ENCODE measurements at regions not wholly inside any gene's neighbourhood (a gene's known extent, or its start where the extent isn't known, plus 50 kb on each side); places are given as distances from the start of the nearest gene placed in this dataset.
"Not testable (repeated sequence)": the region's sequence is repeated elsewhere in the genome, so short reads cannot be mapped to it uniquely, and the experiment has no call there.

DNA sequence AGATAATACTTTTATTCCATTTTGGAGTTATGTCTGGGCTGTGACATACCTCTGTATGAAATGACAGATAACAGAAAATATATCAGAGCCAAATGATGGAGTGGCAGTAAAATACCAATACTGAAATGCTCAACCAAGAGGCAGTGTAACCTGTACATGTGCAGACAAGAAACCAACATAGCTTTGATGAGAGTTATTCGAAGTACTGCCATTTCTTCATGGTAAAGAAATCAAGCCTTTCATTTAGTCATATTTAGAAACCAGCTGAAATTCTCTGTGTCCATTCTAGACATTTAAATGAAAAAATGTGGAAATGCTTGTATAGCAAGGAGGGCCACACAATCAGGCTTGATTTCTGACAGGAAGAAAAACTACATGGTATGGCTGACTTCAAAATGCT is 127.1 kb upstream of the PTPRZ1 start:
- in situ Hi-C loops (cut with MboI; ENCODE audit: low sequenced_read_pairs), result no loop called here

DNA sequence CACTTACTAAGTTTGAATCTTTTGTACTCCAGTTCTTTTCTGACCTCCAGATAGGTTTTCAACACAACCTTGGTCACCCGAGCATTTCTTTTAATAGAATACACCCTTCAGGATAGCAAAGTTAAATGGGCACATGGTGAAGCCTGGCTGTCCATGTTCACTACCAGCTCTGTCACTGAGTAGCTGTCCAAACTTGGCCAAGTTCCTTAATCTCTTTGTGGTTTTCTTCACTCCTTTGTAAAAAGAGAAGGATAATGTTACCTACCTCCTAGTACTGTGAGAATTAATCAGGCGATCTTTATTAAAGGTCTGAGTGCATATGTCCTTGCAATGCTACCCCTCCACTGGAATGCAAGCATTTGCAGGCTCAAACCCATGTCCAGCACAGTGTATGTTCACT is 128.1 kb upstream of the PTPRZ1 start:
- in situ Hi-C loops (cut with MboI; ENCODE audit: low sequenced_read_pairs), result no loop called here

DNA sequence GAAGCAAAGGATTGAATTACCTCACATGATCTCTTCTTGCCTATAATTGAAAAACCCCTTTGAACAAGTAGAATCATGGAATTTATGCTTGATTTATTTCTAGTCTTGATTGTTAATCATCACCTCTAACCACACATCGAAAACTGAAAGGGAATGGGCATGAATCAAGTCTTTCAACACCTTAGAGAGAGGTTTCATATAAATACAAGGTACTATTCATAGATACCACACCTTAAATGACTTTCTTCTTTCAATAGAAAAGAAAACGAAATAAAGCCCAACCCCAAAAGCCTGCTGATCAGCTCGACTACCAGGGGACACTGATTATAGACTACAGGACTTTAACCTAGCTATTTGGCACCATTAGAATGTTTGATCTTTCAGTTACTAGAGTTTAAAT is 128.6 kb upstream of the PTPRZ1 start:
- in situ Hi-C loops (cut with MboI; ENCODE audit: low sequenced_read_pairs), result no loop called here

DNA sequence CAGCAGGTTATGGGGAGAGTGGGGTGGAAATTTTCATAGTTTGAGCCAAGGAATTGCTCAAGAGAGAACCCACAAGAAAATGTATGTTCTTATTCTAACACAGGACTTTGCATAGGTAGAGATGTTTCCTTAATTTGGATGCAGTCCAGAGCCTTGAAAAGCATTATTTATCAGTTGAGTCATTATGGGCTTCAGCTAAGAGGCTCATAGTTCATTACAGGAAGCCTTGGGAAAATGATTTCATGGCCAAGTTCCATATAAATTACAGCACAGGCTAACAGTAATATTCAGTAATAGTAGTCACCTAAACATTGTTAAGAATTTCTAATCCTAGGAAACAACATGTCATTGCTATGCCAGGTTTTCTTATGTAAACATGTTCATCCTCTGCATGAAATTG is 131.1 kb upstream of the PTPRZ1 start:
- in situ Hi-C loops (cut with MboI; ENCODE audit: low sequenced_read_pairs), result no loop called here

DNA sequence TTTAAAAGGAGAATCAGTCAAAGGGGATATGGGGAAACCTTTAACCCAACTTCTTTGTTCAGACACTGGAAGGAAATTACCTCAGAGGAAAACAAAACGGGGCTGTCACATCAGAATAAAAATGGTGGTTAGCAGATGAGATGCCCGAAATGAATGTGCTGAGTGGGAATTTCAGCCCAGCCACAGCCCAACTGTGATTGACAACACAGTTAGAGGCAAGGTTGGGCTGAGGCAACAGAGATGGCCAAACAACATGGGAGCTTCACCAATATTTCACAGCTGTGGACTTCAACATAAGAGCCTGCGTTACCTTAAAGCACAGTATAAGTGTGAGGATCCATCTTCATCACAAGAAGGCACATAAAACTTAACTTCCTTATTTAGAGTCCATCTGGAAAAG is 133.5 kb upstream of the PTPRZ1 start:
- in situ Hi-C loops (cut with MboI; ENCODE audit: low sequenced_read_pairs), result no loop called here

DNA sequence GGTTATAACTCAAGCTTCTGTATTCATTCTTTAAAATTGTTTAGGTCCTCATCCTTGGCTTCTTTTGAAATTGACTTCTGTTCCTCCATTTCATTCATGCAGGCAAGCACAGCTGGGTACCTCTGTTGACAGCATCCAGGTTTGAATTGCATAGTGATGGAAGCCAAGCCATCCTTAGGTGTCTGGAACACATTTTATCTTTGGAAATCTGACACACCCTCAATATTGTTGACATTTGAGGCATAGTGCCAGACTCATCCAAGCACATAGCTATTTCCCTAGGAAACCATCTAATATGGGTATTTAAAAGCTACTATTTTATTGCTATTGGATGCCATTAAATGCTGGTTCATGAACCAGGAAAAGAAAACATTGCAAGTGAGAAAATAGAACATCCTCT is 142.1 kb upstream of the PTPRZ1 start:
- in situ Hi-C loops (cut with MboI; ENCODE audit: low sequenced_read_pairs), result no loop called here

DNA sequence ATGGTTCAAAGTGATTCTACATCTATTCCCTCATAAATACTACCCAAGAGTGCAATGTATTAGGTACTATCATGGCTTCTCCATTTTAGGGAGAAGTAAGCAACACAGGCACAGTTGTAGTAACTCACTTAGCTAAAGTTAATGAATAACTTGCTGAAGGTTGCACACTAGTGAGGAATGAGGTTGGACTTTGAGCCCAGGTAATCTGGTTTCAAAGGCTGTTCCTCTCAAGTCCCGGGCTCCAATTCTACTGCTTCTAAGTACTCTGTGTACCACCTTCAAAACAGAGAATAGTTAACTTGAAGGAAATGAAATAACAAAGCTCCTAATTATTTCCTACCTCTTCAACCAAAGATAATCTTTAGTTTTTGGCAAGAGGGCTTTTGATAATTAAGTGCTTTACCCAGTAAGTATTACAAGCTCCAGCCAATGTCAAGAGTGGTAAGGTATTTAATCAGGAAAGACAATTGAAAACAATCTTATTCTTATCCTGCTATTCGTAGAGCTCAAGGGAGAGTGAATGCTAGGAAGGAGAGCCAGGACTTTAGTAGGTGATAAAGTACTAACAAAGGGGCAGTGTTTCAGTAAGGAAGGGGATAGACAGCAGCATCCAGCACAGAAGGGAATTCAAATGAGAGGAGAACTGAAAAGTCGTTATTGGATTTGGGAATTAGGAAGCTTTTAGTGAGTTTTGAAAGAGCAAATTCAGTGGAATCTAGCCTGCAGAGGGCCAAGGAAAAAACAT is 158.2 kb upstream of the PTPRZ1 start:
- in situ Hi-C loops (cut with MboI; ENCODE audit: low sequenced_read_pairs), result no loop called here

DNA sequence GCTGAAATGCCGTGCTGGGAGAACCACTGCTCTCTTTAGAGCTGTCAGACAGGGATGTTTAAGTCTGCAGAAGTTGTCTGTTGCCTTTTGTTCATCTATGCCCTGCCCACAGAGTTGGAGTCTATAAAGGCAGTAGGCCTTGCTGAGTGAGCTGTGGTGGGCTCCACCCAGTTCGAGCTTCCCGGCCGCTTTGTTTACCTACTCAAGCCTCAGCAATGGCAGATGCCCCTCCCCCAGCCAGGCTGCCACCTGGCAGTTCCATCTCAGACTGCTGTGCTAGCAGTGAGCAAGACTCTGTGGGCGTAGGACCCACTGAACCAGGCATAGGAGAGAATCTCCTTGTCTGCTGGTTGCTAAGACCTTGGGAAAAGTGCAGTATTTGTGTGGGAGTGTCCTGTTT is 160.0 kb upstream of the PTPRZ1 start:
- in situ Hi-C loops (cut with MboI; ENCODE audit: low sequenced_read_pairs), result not testable (repeated sequence)

DNA sequence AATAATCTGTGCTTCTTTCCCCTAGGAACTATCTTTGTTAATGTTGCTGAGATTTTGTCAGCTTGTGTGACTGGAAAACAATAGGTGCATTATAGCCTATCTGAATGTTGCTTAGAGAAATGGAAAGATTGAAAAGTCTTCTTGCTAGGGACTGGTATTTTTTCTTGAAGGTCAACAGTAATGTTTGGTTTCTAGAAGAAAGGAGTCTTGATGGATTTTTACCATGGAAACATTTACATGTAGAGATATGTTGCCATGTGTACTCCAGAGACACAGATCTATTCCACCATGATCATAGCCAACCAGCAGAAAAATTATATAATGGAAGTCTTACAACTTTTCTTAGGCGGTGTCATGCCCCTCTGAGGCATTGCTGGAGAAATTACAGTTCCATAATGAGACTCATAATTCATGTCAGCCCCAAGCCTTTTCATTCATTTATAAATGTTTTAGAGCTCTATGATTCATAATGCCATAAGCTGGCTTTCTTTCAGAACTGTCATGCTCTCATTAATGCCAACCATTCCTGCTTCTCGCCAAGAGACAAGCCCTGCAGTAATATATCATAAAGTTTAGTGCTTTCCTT is 175.1 kb upstream of the PTPRZ1 start:
- in situ Hi-C loops (cut with MboI; ENCODE audit: low sequenced_read_pairs), result no loop called here

DNA sequence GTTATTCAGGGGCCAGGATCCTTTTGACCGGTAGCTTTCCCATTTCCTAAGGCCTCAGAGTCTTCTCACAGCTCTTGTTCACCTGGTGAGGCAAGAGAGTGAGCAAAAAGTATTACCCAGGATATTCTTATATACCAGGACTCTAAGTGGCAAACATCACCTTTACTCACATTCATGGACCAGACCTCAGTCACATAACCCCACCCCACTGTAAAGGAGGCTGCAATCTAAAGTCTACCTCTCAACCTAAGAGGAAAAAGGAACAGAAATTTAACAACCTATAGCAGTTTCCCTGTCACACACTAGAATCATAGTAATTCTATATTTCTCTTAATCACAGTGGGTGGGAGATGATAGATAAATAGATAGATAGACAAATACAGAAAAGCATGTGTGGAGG is 176.0 kb upstream of the PTPRZ1 start:
- in situ Hi-C loops (cut with MboI; ENCODE audit: low sequenced_read_pairs), result no loop called here

DNA sequence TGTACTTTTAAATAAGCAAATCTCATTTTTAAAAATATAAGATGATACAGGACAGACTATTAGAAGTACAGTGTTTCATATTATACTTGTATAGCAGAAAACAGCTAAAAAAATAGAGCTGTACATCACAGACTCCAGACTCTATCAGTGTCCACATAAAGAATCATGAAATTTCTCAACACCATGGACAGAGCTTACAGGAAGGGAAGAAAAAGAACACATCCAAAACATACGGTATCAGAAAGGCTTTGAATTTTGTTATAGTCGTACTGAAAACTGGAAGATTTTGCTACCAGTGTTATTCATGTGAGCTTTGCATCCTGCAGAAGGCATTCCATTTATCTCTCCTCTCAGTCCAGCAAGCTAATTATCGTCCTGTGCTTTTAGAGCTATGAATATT is 183.2 kb upstream of the PTPRZ1 start:
- in situ Hi-C loops (cut with MboI; ENCODE audit: low sequenced_read_pairs), result no loop called here

DNA sequence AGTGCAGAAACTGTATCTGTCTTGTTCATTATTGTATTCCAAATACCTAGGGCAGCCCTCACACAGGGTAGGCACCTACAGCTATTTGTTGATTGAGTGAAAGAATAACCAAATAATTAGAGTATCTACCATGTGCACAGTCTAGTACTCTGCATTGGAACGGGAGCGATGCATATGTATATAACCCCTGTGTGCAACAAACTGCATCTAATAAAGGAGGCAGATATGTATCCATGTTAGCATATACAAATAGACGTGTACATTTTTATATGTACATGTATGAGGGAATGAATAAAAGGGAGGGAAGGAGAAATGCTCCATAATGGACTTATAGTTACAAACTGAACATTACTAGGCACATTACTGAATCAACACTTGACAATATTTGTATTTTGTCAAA is 191.3 kb upstream of the PTPRZ1 start:
- in situ Hi-C loops (cut with MboI; ENCODE audit: low sequenced_read_pairs), result no loop called here

DNA sequence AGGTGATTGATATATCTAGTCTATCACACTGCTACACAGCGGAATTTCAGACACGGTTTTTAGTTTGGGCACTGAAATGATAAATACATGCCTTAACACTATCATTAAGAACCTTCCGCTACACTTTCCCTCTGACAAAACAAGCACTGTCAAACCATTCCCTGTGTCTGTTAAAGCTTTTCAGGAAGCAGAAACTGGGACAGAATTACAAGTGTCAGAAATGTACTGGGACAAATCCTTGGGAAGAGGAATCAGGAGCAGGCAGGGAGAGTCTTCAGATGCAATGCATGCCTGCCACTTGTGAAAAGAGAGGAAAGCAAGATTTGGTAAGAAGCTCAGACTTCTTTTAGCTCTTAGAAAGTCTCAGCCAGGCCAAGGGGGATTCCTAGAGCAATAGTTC is 196.8 kb upstream of the PTPRZ1 start:
- in situ Hi-C loops (cut with MboI; ENCODE audit: low sequenced_read_pairs), result no loop called here

DNA sequence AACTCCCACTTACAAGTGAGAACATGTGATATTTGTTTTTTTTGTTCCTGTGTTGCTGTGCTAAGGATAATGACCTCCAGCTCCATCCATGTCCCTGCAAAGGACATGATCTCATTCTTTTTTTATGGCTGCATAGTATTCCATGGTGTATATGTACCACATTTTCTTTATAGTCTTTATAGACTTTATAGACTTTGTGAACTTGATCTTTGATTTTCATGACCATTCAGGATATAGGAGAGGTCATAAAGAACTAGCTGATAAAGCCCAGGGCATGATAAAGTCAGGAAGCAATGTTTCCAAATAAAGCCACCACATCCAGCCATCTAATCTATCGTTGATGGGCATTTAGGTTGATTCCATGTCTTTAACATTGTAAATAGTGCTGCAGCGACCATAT is 198.5 kb upstream of the PTPRZ1 start:
- in situ Hi-C loops (cut with MboI; ENCODE audit: low sequenced_read_pairs), result not testable (repeated sequence)

DNA sequence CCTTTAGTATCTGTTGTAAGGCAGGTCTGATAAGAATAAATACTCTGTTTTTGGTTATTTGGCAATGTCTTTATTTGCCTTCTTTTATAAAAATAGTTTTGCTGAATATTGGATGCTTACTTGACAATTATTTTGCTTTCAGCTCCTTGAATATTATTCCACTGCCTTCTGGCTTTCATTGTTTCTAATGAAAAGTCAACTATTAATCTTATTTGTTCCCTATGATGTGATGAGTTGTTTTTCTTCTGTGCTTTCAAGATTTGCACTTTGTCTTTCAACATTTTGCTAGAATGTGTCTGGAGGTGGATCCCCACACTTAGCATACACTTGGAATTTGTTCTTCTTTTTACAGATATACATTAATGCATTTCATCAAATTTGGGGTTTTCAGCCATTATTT is 203.8 kb upstream of the PTPRZ1 start:
- in situ Hi-C loops (cut with MboI; ENCODE audit: low sequenced_read_pairs), result no loop called here

DNA sequence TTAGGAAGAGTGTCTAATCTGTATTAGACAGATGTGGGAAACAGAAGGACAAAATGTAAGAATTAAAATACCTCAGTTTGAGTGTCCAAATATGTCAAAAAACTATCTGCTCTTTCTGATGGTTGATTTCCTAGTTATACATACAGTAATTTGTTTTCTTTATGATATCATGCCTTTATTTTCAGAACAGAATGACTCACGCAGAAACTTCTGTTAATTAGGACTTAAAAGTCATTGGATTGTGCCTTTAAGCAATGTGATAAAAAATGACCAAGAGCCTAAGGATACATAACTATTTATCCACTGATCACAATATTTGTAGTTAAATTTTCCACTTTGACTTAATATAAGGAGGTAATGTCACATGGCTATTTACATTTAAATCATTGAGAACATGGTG is 206.7 kb upstream of the PTPRZ1 start:
- in situ Hi-C loops (cut with MboI; ENCODE audit: low sequenced_read_pairs), result no loop called here

DNA sequence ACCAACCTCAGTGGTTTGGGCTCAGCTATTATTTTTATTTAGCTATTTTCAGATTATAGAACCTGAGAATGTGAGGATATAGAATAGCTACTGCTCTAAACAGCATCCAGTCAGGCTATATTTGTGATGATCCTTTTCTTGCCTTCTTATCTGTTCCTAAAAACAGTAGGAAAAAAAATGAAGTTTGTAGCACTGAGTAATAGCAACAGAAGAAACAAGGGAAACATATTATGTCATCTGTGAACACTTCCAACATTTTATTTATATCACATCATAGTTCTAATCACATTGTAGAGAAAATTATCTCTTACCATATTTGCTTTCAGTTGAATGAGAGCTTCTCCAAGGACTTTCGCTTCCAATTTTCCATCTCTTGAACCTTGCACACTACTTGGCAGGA is 229.6 kb upstream of the PTPRZ1 start:
- in situ Hi-C loops (cut with MboI; ENCODE audit: low sequenced_read_pairs), result no loop called here

DNA sequence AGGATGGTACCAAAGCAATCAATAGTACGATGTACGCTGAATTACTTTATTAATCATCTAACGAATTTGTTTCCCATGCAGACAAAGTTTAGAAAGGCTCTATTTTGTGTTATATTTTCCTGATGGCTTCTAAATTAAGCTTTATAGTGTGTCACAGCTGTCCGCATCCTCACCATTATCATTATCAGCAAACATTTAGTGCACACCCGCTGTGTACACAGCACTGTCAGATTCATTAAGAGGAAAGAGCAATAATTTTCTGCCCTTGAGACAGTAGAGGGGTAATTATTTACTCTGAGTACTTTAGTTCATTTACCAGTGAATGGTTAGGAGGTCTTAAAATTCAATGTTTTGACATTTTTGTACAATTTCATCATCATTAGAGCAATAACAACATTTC is 233.3 kb upstream of the PTPRZ1 start:
- in situ Hi-C loops (cut with MboI; ENCODE audit: low sequenced_read_pairs), result no loop called here

DNA sequence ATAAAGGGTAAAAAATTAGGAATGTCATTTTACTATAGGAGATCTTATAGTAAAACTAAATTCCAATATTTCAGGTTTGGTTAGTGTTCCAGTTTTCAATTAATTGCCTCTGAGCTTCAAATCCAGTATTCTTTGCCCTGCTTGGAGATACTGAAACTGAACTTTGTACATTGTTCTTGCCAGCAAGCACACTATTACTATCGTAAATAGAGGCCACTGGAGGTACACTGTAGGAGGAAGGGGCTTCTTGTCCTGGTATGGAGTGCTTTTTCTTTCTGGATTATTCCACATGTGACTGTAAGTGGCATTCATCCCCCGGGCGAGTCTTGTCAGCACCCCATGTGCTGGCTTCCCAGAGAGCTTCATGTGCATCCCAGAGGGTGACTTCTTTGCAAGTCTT is 234.7 kb upstream of the PTPRZ1 start:
- in situ Hi-C loops (cut with MboI; ENCODE audit: low sequenced_read_pairs), result no loop called here

DNA sequence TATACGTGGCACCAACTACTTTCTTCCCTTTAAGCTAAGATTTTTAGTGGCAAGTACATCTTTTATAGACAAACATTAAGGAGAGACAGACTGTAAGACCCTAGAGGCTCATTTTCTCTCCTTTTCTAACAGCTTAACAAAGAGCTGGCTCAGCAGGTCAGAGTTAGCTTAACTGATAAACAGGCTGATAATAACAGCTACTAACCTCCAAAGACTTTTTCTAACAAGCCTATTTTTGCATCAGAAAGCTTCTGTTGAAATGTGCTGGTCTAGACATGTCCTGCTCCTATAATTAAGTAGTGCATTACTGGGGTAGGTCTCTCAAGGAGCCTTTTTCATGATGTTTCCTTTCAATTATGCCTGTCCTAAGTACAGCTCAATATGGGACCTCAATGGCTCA is 238.2 kb upstream of the FAM3C start:
- in situ Hi-C loops (cut with MboI; ENCODE audit: low sequenced_read_pairs), result no loop called here

DNA sequence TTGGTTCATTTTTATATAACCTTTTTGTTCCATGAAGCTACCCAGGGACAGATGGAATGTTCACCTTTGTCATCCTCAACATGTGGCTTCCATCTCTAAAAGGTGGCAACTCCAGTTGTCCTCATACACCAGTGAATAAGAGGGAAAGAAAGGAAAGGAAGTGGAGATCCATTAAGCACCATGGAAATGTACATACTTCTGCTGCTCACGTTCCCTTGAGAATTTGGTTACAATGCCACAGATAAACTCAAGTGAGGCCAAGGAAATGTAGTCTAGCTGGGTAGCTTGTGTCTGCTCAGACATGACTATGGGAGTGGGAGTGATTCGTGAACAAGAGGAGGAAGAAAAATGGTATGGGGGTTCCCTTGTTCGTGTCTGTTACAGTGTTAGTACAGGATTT is 237.1 kb upstream of the FAM3C start:
- in situ Hi-C loops (cut with MboI; ENCODE audit: low sequenced_read_pairs), result no loop called here

DNA sequence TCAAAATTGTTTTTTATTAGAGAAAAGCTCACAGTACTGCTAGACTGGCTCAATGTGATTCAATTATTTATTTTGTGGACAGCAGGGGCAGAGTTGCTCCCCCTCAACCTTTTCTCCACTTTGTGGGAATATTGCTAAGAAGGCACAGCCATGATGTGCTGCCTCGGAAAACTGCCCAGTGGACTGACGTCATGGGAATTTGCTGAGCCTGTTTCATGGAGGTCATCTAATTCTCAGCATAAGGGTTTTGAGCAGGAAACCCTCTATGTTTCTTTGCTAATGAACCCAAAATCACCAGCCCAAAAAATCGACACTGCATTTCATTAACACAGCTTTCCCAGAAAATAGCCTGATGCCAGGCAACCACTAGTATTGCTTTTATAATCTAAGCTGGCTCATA is 228.8 kb upstream of the FAM3C start:
- in situ Hi-C loops (cut with MboI; ENCODE audit: low sequenced_read_pairs), result no loop called here
